H9 (cell line): ENCODE measurements at regions not wholly inside any gene's neighbourhood (a gene's known extent, or its start where the extent isn't known, plus 50 kb on each side); places are given as distances from the start of the nearest gene placed in this dataset.
"Not testable (repeated sequence)": the region's sequence is repeated elsewhere in the genome, so short reads cannot be mapped to it uniquely, and the experiment has no call there.

Source experiments
- DNase-seq: peaks from one replicate; pipeline ENCODE4 v3.0.0-alpha.2; 2017
- H2AFZ ChIP-seq: one replicate; pipeline ENCODE4 v1.6.1; 2013; ENCODE audit warnings: mild to moderate bottlenecking, low read length, control low read depth, moderate library complexity
- H2AK5ac ChIP-seq: 2 replicates; pipeline ENCODE4 v1.6.1; 2013; ENCODE audit warnings: low read length, control low read depth, mixed read lengths; ENCODE audit not compliant: insufficient read length
- H2BK120ac ChIP-seq: one replicate; pipeline ENCODE4 v1.6.1; 2013; ENCODE audit warnings: low read depth, mild to moderate bottlenecking, low read length, control low read depth, inconsistent platforms; ENCODE audit not compliant: poor library complexity, severe bottlenecking
- H2BK12ac ChIP-seq: 2 replicates; pipeline ENCODE4 v1.6.1; 2013; ENCODE audit warnings: low read length, control low read depth, mixed read lengths, low read depth; ENCODE audit not compliant: insufficient read length
- H2BK15ac ChIP-seq: 2 replicates; pipeline ENCODE4 v1.6.1; 2013; ENCODE audit warnings: low read depth, low read length, control low read depth
- H2BK20ac ChIP-seq: one replicate; pipeline ENCODE4 v1.6.1; 2013; ENCODE audit warnings: low read depth, mild to moderate bottlenecking, low read length, control low read depth, inconsistent platforms; ENCODE audit not compliant: poor library complexity, severe bottlenecking
- H2BK5ac ChIP-seq: 2 replicates; pipeline ENCODE4 v1.6.1; 2013; ENCODE audit warnings: low read length, control low read depth, mixed read lengths; ENCODE audit not compliant: insufficient read length
- H3K14ac ChIP-seq: 2 replicates; pipeline ENCODE4 v1.6.1; 2013; ENCODE audit warnings: low read length, control low read depth; ENCODE audit not compliant: insufficient read depth
- H3K18ac ChIP-seq: 2 replicates; pipeline ENCODE4 v1.6.1; 2013; ENCODE audit warnings: low read depth, mild to moderate bottlenecking, mixed read lengths, low read length, control low read depth; ENCODE audit not compliant: insufficient read length
- H3K23ac ChIP-seq: 2 replicates; pipeline ENCODE4 v1.6.1; 2013; ENCODE audit warnings: low read length, control low read depth, mixed read lengths, low read depth; ENCODE audit not compliant: insufficient read length
- H3K23me2 ChIP-seq: 2 replicates; pipeline ENCODE4 v1.6.1; 2013; ENCODE audit warnings: low read depth, mild to moderate bottlenecking, mixed read lengths, low read length, control low read depth; ENCODE audit not compliant: insufficient read length, poor library complexity, severe bottlenecking
- H3K27ac ChIP-seq: 2 replicates; pipeline ENCODE4 v1.5.1; 2013; ENCODE audit warnings: low read length, control low read depth, mixed read lengths, low read depth; ENCODE audit not compliant: insufficient read length
- H3K27me3 ChIP-seq: 2 replicates; pipeline ENCODE4 v1.6.1; 2013; ENCODE audit warnings: low read length, control low read depth, inconsistent platforms; ENCODE audit not compliant: insufficient read depth
- H3K4ac ChIP-seq: 2 replicates; pipeline ENCODE4 v1.6.1; 2013; ENCODE audit warnings: low read depth, mild to moderate bottlenecking, control low read depth, inconsistent platforms, low read length, moderate library complexity
- H3K4me1 ChIP-seq: 2 replicates; pipeline ENCODE4 v1.6.1; 2013; ENCODE audit warnings: low read length, control low read depth, inconsistent platforms; ENCODE audit not compliant: insufficient read depth
- H3K4me2 ChIP-seq: 2 replicates; pipeline ENCODE4 v1.6.1; 2013; ENCODE audit warnings: low read length, control low read depth, mixed read lengths; ENCODE audit not compliant: insufficient read length, insufficient read depth
- H3K56ac ChIP-seq: 2 replicates; pipeline ENCODE4 v1.6.1; 2013; ENCODE audit warnings: low read depth, mild to moderate bottlenecking, mixed read lengths, low read length, control low read depth; ENCODE audit not compliant: insufficient read length
- H3K79me1 ChIP-seq: 2 replicates; pipeline ENCODE4 v1.6.1; 2013; ENCODE audit warnings: low read depth, mild to moderate bottlenecking, moderate library complexity, low read length, control low read depth, inconsistent platforms; ENCODE audit not compliant: insufficient read depth, poor library complexity, severe bottlenecking
- H3K79me2 ChIP-seq: 2 replicates; pipeline ENCODE4 v1.6.1; 2013; ENCODE audit warnings: low read length, control low read depth, inconsistent platforms; ENCODE audit not compliant: insufficient read depth
- H3K9ac ChIP-seq: 2 replicates; pipeline ENCODE4 v1.6.1; 2013; ENCODE audit warnings: low read length, control low read depth, mixed read lengths; ENCODE audit not compliant: insufficient read length; ENCODE audit errors: extremely low read depth
- H3K9me3 ChIP-seq: one replicate; pipeline ENCODE4 v1.6.1; 2013; ENCODE audit warnings: low read depth, low read length, inconsistent platforms; ENCODE audit not compliant: control insufficient read depth
- H3T11ph ChIP-seq: one replicate; pipeline ENCODE4 v1.6.1; 2013; ENCODE audit warnings: mild to moderate bottlenecking, low read length, control low read depth, inconsistent platforms
- H4K20me1 ChIP-seq: one replicate; pipeline ENCODE4 v1.6.1; 2013; ENCODE audit not compliant: control insufficient read depth, insufficient read length, insufficient read depth
- H4K5ac ChIP-seq: 2 replicates; pipeline ENCODE4 v1.6.1; 2013; ENCODE audit warnings: low read depth, mild to moderate bottlenecking, mixed read lengths, low read length, control low read depth; ENCODE audit not compliant: insufficient read length
- H4K8ac ChIP-seq: replicated peaks from 2 replicates; pipeline ENCODE4 v1.6.1; 2013; ENCODE audit warnings: low read length, control low read depth, mixed read lengths, low read depth; ENCODE audit not compliant: insufficient read length
- H4K91ac ChIP-seq: 2 replicates; pipeline ENCODE4 v1.6.1; 2013; ENCODE audit warnings: low read depth, mild to moderate bottlenecking, moderate library complexity, mixed read lengths, low read length, control low read depth; ENCODE audit not compliant: insufficient read length
- H3K27ac Mint-ChIP-seq, 3 experiments: 2 replicates in 2 of 3; 3 replicates in 1 of 3; pipeline ENCODE4 v1.8.0; 2020 to 2021; ENCODE audit warnings: mixed read lengths in 3 of 3, mild to moderate bottlenecking in 1 of 3, moderate library complexity in 1 of 3
- H3K27me3 Mint-ChIP-seq: 2 replicates; pipeline ENCODE4 v1.8.0; 2021; ENCODE audit warnings: low read depth, mild to moderate bottlenecking, moderate library complexity, mixed read lengths
- H3K36me3 Mint-ChIP-seq, 3 experiments: 2 replicates in 2 of 3; 3 replicates in 1 of 3; pipeline ENCODE4 v1.8.0; 2020 to 2021; ENCODE audit warnings: low read depth in 3 of 3, mixed read lengths in 3 of 3; ENCODE audit not compliant: insufficient read depth in 1 of 3
- H3K4me1 Mint-ChIP-seq, 2 experiments: 2 replicates each; pipeline ENCODE4 v1.8.0; 2020; ENCODE audit warnings: mixed read lengths in 2 of 2
- H3K4me3 Mint-ChIP-seq, 2 experiments: 2 replicates in 1 of 2; 3 replicates in 1 of 2; pipeline ENCODE4 v1.8.0; 2020 to 2021; ENCODE audit warnings: mild to moderate bottlenecking in 2 of 2, mixed read lengths in 2 of 2, moderate library complexity in 1 of 2
- H3K9me3 Mint-ChIP-seq, 2 experiments: 2 replicates in 1 of 2; 3 replicates in 1 of 2; pipeline ENCODE4 v1.8.0; 2020; ENCODE audit warnings: mild to moderate bottlenecking in 2 of 2, mixed read lengths in 2 of 2, moderate library complexity in 1 of 2
- WGBS: extraction: QIAGEN DNeasy Blood & Tissue Kit; methylation state at CpG from one replicate; pipeline ENCODE4 v1.1.7; 2013; ENCODE audit warnings: missing lambda C conversion rate, low lambda C conversion rate, mixed read lengths; ENCODE audit not compliant: insufficient read length; ENCODE audit errors: extremely low coverage; 5-methylcytosine and 5-hydroxymethylcytosine counted together
- TF ChIP-seq, protein P1 (sequence below): fragments of 200-600 bp; sonication (generic); conservative IDR thresholded peaks from 3 replicates; pipeline ENCODE4 v1.8.0; 2021; ENCODE audit warnings: antibody characterized with exemption, mild to moderate bottlenecking

DNA sequence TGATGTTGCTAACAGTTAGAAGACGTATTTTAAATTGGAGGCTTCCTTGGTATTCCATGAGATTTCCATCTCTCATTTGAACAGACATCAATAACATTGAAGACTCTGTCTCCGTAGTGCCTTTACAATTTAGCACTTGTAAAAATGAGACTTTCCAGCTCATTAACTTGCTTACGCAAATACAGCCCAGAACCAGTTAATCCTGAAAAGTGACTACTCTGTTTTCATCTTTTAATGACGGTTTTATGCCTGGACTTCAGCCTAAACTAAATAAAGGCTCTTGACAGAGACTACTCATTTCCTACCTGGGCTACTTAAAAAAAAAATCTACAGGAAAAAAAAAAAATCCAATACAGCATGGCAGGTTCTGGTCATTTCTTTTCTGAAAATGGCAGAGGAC lies 148.6 kb downstream of the LRATD1 start:
- no peaks in the 10 kb centered on the region; the same call in 1 of the 2 replicates for H3K27me3 Mint-ChIP-seq
- no peak overlapping the region for H2BK120ac ChIP-seq
- no peaks in the 10 kb centered on the region for H4K20me1 ChIP-seq
- H3K4me3 Mint-ChIP-seq: no peak overlapping the region
- H3K4me1 Mint-ChIP-seq: no peaks in the 10 kb centered on the region
- no peak overlapping the region for H3K9ac ChIP-seq
- H3K79me2 ChIP-seq: no peaks in the 10 kb centered on the region
- no peaks in the 10 kb centered on the region for H3K4me1 ChIP-seq
- H4K91ac ChIP-seq: no peak overlapping the region
- DNase-seq: no peak
- no peak overlapping the region for H2BK5ac ChIP-seq
- H3T11ph ChIP-seq: no peak overlapping the region
- H3K79me1 ChIP-seq: no peaks in the 10 kb centered on the region
- no peak overlapping the region for H3K14ac ChIP-seq
- no peaks in the 10 kb centered on the region for H3K9me3 ChIP-seq
- H3K36me3 Mint-ChIP-seq: no peaks in the 10 kb centered on the region
- no peak overlapping the region for H3K27ac Mint-ChIP-seq
- H2BK15ac ChIP-seq: no peak overlapping the region
- no peak overlapping the region for H3K18ac ChIP-seq
- no peaks in the 10 kb centered on the region for H3K23me2 ChIP-seq
- no peak overlapping the region for H2AK5ac ChIP-seq
- H2BK12ac ChIP-seq: no peak overlapping the region
- H4K5ac ChIP-seq: no peak overlapping the region
- H3K56ac ChIP-seq: no peak overlapping the region
- no peak overlapping the region for H3K23ac ChIP-seq
- peaks cover 0 to 6% of the 10 kb centered on the region in 2 experiments; a peak in 3 of 5 replicates for H3K9me3 Mint-ChIP-seq
- no peak overlapping the region for H2BK20ac ChIP-seq
- no peaks in the 10 kb centered on the region for H3K27me3 ChIP-seq
- TF ChIP-seq, protein P1, sequence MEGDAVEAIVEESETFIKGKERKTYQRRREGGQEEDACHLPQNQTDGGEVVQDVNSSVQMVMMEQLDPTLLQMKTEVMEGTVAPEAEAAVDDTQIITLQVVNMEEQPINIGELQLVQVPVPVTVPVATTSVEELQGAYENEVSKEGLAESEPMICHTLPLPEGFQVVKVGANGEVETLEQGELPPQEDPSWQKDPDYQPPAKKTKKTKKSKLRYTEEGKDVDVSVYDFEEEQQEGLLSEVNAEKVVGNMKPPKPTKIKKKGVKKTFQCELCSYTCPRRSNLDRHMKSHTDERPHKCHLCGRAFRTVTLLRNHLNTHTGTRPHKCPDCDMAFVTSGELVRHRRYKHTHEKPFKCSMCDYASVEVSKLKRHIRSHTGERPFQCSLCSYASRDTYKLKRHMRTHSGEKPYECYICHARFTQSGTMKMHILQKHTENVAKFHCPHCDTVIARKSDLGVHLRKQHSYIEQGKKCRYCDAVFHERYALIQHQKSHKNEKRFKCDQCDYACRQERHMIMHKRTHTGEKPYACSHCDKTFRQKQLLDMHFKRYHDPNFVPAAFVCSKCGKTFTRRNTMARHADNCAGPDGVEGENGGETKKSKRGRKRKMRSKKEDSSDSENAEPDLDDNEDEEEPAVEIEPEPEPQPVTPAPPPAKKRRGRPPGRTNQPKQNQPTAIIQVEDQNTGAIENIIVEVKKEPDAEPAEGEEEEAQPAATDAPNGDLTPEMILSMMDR: no peak
- H4K8ac ChIP-seq: no peak overlapping the region
- H2AFZ ChIP-seq: no peak overlapping the region
- H3K4ac ChIP-seq: no peak overlapping the region
- WGBS: no CpG with 5 or more reads among the region's 4 CpGs
- no peak overlapping the region for H3K27ac ChIP-seq
- H3K4me2 ChIP-seq: no peak overlapping the region

DNA sequence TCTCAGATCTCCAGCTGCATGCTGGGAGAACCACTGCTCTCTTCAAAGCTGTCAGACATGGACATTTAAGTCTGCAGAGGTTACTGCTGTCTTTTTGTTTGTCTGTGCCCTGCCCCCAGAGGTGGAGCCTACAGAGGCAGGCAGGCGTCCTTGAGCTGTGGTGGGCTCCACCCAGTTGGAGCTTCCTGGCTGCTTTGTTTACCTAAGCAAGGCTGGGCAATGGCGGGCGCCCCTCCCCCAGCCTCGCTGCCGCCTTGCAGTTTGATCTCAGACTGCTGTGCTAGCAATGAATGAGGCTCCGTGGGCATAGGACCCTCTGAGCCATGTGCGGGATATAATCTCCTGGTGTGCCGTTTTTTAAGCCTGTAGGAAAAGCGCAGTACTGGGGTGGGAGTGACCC lies 156.3 kb downstream of the LRATD1 start:
- not testable (repeated sequence) for H3K27ac ChIP-seq, H3K18ac ChIP-seq, H2AFZ ChIP-seq, H3K4me2 ChIP-seq, H2AK5ac ChIP-seq, H3K4me1 Mint-ChIP-seq, H3K23ac ChIP-seq, H3K9me3 ChIP-seq, H4K5ac ChIP-seq, H2BK5ac ChIP-seq, H3K23me2 ChIP-seq, H2BK15ac ChIP-seq, H3K27me3 Mint-ChIP-seq, H3K4me3 Mint-ChIP-seq, H3K27ac Mint-ChIP-seq, H3K4ac ChIP-seq, H4K91ac ChIP-seq, H3T11ph ChIP-seq, H3K27me3 ChIP-seq, H3K14ac ChIP-seq, H2BK20ac ChIP-seq, H3K79me2 ChIP-seq, H4K20me1 ChIP-seq, H3K9ac ChIP-seq, H4K8ac ChIP-seq, H2BK12ac ChIP-seq, H3K56ac ChIP-seq, H3K79me1 ChIP-seq, DNase-seq, H3K4me1 ChIP-seq, H2BK120ac ChIP-seq
- no CpG with 5 or more reads among the region's 9 CpGs for WGBS
- peaks cover 2 to 23% (median 15%) of the 10 kb centered on the region in 3 experiments; a peak in 6 of 7 replicates for H3K36me3 Mint-ChIP-seq
- peaks cover 27 to 33% of the 10 kb centered on the region in 2 experiments for H3K9me3 Mint-ChIP-seq
